Sigmoid colon (tissue), 6 donors: ENCODE measurements at regions not wholly inside any gene's neighbourhood (a gene's known extent, or its start where the extent isn't known, plus 50 kb on each side); places are given as distances from the start of the nearest gene placed in this dataset.
A peak's percentile ranks its signal among the peaks of the same experiment; 100 is the strongest.

Source experiments
- DNase-seq: peaks from one replicate; pipeline ENCODE4 v3.0.0-alpha.2; 2019
- H3K27ac ChIP-seq, 4 donors: fragments of 200-600 bp; sonication (generic); one replicate each; pipeline ENCODE4 v1.5.1; 2016 to 2019; ENCODE audit warnings: mild to moderate bottlenecking in 1 of 4
- H3K27me3 ChIP-seq, 3 donors: fragments of 200-600 bp; sonication (generic); one replicate each; pipeline ENCODE4 v1.5.1; 2019; ENCODE audit warnings: mild to moderate bottlenecking in 1 of 3
- H3K36me3 ChIP-seq, 4 donors: fragments of 200-600 bp; sonication (generic); one replicate each; pipeline ENCODE4 v1.5.1; 2016 to 2019
- H3K4me1 ChIP-seq, 4 donors: fragments of 200-600 bp; sonication (generic); one replicate each; pipeline ENCODE4 v1.5.1; 2017 to 2019
- H3K4me3 ChIP-seq, 4 donors: fragments of 200-600 bp; sonication (generic); one replicate each; pipeline ENCODE4 v1.5.1; 2017 to 2019; ENCODE audit warnings: mild to moderate bottlenecking in 2 of 4, moderate library complexity in 1 of 4
- H3K9me3 ChIP-seq, 4 donors: fragments of 200-600 bp in 3 of 4; sonication (generic) in 3 of 4; one replicate each; pipeline versions ENCODE4 v1.5.1 to v1.6.1; 2013 to 2019
- EP300 ChIP-seq, 4 donors: sonication (generic); formaldehyde crosslinking; IDR thresholded peaks; one replicate each; pipeline ENCODE4 v1.6.1; 2017; ENCODE audit warnings: antibody characterized with exemption in 4 of 4
- POLR2A ChIP-seq, 2 donors: fragments of 450-650 bp; IDR thresholded peaks; one replicate each; pipeline ENCODE4 v1.6.1; 2016; ENCODE audit warnings: antibody characterized with exemption in 2 of 2, mild to moderate bottlenecking in 2 of 2, moderate library complexity in 2 of 2
- POLR2AphosphoS5 ChIP-seq, 4 donors: sonication (generic); formaldehyde crosslinking; IDR thresholded peaks; one replicate each; pipeline ENCODE4 v1.6.1; 2017; ENCODE audit warnings: antibody characterized with exemption in 4 of 4
- WGBS, 2 donors: extraction: QIAGEN DNeasy Blood & Tissue Kit; methylation state at CpG; one replicate each; pipeline ENCODE4 v1.1.7; 2013; 5-methylcytosine and 5-hydroxymethylcytosine counted together
- intact Hi-C: fragments of 100-400 bp; cut with DNase I; formaldehyde crosslinking; loops from one replicate; pipeline ENCODE4 v1.15.1; 2023
- TF ChIP-seq, protein P1 (sequence below), 4 experiments: fragments of 450-650 bp in 3 of 4; fragments of 200-600 bp in 1 of 4; IDR thresholded peaks; one replicate each; pipeline ENCODE4 v1.5.1; 2016 to 2019; ENCODE audit warnings: antibody characterized with exemption in 4 of 4, mild to moderate bottlenecking in 3 of 4, moderate library complexity in 2 of 4
- donor health status: healthy with polysubstance abuse.
- donor health status: healthy.

DNA sequence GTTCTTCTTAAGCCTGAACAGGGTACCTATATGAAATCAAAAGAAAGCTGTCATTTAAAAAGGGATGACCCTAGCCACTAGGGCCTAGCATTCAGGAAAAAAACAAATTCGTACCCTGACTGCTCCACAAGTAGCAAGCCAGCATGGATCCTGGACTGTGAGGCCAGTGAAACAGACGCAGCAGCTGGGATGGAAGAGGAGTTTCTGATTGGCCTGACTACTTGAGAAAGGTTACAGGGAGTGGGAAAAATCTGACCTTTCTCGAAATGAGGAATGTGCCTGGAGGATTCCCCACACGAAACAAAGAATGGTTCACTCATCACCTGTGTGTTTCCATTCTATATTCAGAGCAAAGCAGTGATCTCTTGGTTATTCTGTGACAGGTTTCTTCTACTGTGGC, 87.6 kb upstream of the JADE1 start:
- intact Hi-C loops: no loop called here
- DNase-seq: no peak
- Histone ChIP-seq H3K4me3 (no peak overlapping the region), H3K9me3 (no peaks in the 10 kb centered on the region), H3K4me1 (peaks cover 0 to 28% (median 25%) of the 10 kb centered on the region in 4 donors), H3K27me3 (no peaks in the 10 kb centered on the region), H3K36me3 (no peaks in the 10 kb centered on the region), H3K27ac (peak overlapping the region in 3 of 4 donors; percentile 28 to 42 (median 42))
- TF ChIP-seq EP300 (IDR thresholded peaks at IDR 0.05) (no peak), POLR2AphosphoS5 (IDR thresholded peaks at IDR 0.05) (no peak), POLR2A (IDR thresholded peaks at IDR 0.05) (no peak)
- TF ChIP-seq, protein P1, sequence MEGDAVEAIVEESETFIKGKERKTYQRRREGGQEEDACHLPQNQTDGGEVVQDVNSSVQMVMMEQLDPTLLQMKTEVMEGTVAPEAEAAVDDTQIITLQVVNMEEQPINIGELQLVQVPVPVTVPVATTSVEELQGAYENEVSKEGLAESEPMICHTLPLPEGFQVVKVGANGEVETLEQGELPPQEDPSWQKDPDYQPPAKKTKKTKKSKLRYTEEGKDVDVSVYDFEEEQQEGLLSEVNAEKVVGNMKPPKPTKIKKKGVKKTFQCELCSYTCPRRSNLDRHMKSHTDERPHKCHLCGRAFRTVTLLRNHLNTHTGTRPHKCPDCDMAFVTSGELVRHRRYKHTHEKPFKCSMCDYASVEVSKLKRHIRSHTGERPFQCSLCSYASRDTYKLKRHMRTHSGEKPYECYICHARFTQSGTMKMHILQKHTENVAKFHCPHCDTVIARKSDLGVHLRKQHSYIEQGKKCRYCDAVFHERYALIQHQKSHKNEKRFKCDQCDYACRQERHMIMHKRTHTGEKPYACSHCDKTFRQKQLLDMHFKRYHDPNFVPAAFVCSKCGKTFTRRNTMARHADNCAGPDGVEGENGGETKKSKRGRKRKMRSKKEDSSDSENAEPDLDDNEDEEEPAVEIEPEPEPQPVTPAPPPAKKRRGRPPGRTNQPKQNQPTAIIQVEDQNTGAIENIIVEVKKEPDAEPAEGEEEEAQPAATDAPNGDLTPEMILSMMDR (IDR thresholded peaks at IDR 0.05): no peak
- WGBS, 2 donors: 84 to 89% methylated on average over 4 of the region's 4 CpGs

DNA sequence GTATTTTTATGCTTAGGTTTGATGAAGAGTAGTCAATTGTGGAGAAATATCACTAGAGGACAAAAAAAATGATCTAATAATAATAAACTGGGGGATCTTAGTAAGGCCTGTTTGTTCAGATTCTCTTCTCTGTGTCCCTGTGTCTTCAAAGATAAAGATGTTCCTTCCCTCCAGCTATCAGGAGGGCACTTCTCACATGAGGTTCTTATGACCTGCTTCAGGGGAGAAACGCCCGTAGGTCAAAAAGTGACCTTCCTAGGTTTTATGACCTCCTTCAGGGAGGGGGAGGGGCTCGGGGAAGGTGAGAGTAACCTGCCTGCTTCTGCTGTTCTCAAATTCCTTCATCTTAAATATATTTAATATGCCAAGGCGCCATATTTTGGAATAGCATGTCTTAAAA, 89.2 kb upstream of the JADE1 start:
- no peaks in the 10 kb centered on the region for H3K27me3 ChIP-seq
- H3K4me3 ChIP-seq: no peak overlapping the region
- DNase-seq: no peak
- H3K36me3 ChIP-seq: no peaks in the 10 kb centered on the region
- H3K27ac ChIP-seq: no peak overlapping the region
- H3K9me3 ChIP-seq: no peaks in the 10 kb centered on the region
- WGBS, 2 donors: 55 to 78% methylated on average over 4 of the region's 4 CpGs
- H3K4me1 ChIP-seq: peaks cover 0 to 39% (median 35%) of the 10 kb centered on the region in 4 donors
- no peak for TF ChIP-seq POLR2A (IDR thresholded peaks at IDR 0.05)
- TF ChIP-seq EP300 (IDR thresholded peaks at IDR 0.05): no peak
- TF ChIP-seq, protein P1 (IDR thresholded peaks at IDR 0.05): no peak
- no peak for TF ChIP-seq POLR2AphosphoS5 (IDR thresholded peaks at IDR 0.05)
- intact Hi-C loops: no loop called here

DNA sequence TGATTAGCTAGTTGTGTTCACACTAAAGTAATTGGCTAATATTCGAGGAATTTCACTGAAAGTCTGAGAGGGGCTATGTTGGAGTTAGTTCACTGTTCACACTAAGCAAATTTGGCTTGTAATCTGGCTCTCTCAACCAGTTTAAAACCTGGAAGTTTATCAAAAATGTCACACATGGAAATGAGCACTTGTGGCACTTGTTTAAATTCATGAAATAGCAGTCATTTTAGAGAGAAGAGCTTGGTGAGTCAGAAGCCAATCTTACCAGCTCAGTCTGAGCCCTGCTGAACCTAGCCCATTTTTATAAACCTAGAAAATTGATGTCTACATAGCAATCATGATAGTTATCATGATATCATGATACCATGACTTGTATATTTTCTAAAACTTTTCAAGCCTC, 90.7 kb upstream of the JADE1 start:
- no peaks in the 10 kb centered on the region for H3K27me3 ChIP-seq
- no peak for DNase-seq
- intact Hi-C loops: loop anchor here (5.0 kb wide), 1 partner anchor 89 kb away; the partner anchor contains the start of gene JADE1
- no peaks in the 10 kb centered on the region for H3K9me3 ChIP-seq
- no peaks in the 10 kb centered on the region for H3K36me3 ChIP-seq
- H3K4me1 ChIP-seq: peaks cover 0 to 39% (median 34%) of the 10 kb centered on the region in 4 donors
- no peak overlapping the region for H3K4me3 ChIP-seq
- 77 to 82% methylated on average over 1 of the region's 1 CpG for WGBS, 2 donors
- H3K27ac ChIP-seq: peak overlapping the region in 2 of 4 donors; percentile 12 to 39
- TF ChIP-seq EP300 (IDR thresholded peaks at IDR 0.05) (no peak), POLR2AphosphoS5 (IDR thresholded peaks at IDR 0.05) (no peak), POLR2A (IDR thresholded peaks at IDR 0.05) (no peak)
- TF ChIP-seq, protein P1 (IDR thresholded peaks at IDR 0.05): no peak

DNA sequence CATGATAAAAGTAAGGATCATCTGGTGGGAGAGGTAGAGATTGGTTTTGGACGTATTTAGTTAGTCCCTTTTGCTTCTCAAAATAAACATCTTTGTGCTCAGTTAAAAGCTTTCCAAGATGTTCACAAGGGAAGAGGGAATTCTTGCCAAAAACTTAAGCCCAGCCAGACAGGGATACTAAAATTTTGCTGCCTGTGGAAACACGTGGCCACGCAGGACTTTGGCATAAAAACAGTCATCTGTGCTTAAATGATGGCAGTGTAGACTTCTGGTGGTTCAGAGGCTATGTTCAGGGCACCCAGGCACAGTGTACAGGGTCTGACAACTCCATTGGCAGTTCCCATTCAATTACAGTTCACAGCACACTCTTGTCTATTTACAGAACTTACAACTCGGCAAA, 93.2 kb upstream of the JADE1 start:
- no peaks in the 10 kb centered on the region for H3K36me3 ChIP-seq
- 74 to 82% methylated on average over 4 of the region's 4 CpGs for WGBS, 2 donors
- H3K9me3 ChIP-seq: no peaks in the 10 kb centered on the region
- no peaks in the 10 kb centered on the region for H3K27me3 ChIP-seq
- no peak for TF ChIP-seq POLR2A (IDR thresholded peaks at IDR 0.05)
- peak in 3 of 4 donors; percentile 14 to 36 (median 34) for TF ChIP-seq POLR2AphosphoS5 (IDR thresholded peaks at IDR 0.05)
- TF ChIP-seq, protein P1 (IDR thresholded peaks at IDR 0.05): no peak
- peak; percentile 75 for DNase-seq
- peaks cover 0 to 33% (median 27%) of the 10 kb centered on the region in 4 donors for H3K4me1 ChIP-seq
- intact Hi-C loops: loop anchor here (5.0 kb wide), 1 partner anchor 91 kb away; the partner anchor contains the start of gene JADE1
- no peak overlapping the region for H3K4me3 ChIP-seq
- peak overlapping the region; percentile 23 to 73 (median 68) for H3K27ac ChIP-seq

DNA sequence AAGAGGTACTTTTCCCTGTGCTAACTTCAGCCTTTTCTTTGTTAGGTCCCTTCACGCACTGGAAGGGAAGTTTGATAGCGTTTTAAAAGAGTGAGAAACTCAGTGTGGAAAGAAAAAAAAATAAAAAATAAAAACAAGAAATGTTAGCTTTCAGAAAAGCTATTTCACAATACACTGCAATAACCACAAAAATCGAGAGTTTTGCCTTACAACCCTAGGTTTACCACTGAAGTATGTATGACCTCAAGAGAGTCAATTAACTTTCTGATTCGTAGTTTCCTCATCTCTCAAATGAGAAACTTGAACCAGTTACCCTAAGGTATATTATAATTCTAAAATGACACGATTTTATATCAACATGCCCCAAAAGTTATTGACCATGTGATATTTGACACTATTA, 93.9 kb upstream of the JADE1 start:
- H3K4me1 ChIP-seq: peaks cover 0 to 33% (median 27%) of the 10 kb centered on the region in 4 donors
- no peak for DNase-seq
- H3K9me3 ChIP-seq: no peaks in the 10 kb centered on the region
- WGBS, 2 donors: 85 to 88% methylated on average over 5 of the region's 5 CpGs
- intact Hi-C loops: loop anchor here (5.0 kb wide), 1 partner anchor 92 kb away; the partner anchor contains the start of gene JADE1
- no peaks in the 10 kb centered on the region for H3K36me3 ChIP-seq
- no peak overlapping the region for H3K4me3 ChIP-seq
- no peak for TF ChIP-seq POLR2AphosphoS5 (IDR thresholded peaks at IDR 0.05)
- TF ChIP-seq EP300 (IDR thresholded peaks at IDR 0.05): no peak
- TF ChIP-seq, protein P1 (IDR thresholded peaks at IDR 0.05): no peak
- TF ChIP-seq POLR2A (IDR thresholded peaks at IDR 0.05): no peak
- peak overlapping the region in 3 of 4 donors; percentile 67 to 73 (median 69) for H3K27ac ChIP-seq
- H3K27me3 ChIP-seq: no peaks in the 10 kb centered on the region
